DND-41 (cell line): ENCODE measurements at regions not wholly inside any gene's neighbourhood (a gene's known extent, or its start where the extent isn't known, plus 50 kb on each side); places are given as distances from the start of the nearest gene placed in this dataset.

ENCODE experiments used
- ATAC-seq: fragments of 200-7000 bp; cut with Tn5 transposase; 3 replicates; pipeline ENCODE4 v1.9.1; 2021; ENCODE audit warnings: low read depth; ENCODE audit not compliant: insufficient read depth
- DNase-seq: peaks from one replicate; pipeline ENCODE4 v3.0.0-alpha.2; 2020
- H2AFZ ChIP-seq: 2 replicates; pipeline ENCODE4 v1.6.0; 2012; ENCODE audit warnings: low read depth, low read length
- H3K27ac ChIP-seq: 2 replicates; pipeline ENCODE4 v1.5.1; 2012; ENCODE audit warnings: low read length, inconsistent platforms
- H3K27me3 ChIP-seq: fragments of 200-600 bp; sonication (generic); 2 replicates; pipeline ENCODE4 v1.6.0; 2012; ENCODE audit warnings: low read length, mild to moderate bottlenecking, inconsistent platforms; ENCODE audit not compliant: insufficient read depth, poor library complexity
- H3K36me3 ChIP-seq: 2 replicates; pipeline ENCODE4 v1.5.1; 2012; ENCODE audit warnings: low read length, inconsistent platforms; ENCODE audit not compliant: insufficient read depth
- H3K4me1 ChIP-seq: 2 replicates; pipeline ENCODE4 v1.5.1; 2012; ENCODE audit warnings: mild to moderate bottlenecking, low read length; ENCODE audit not compliant: insufficient read depth
- H3K4me2 ChIP-seq: 2 replicates; pipeline ENCODE4 v1.6.0; 2012; ENCODE audit warnings: mild to moderate bottlenecking, moderate library complexity, low read length, inconsistent platforms; ENCODE audit not compliant: insufficient read depth
- H3K4me3 ChIP-seq, 2 experiments: fragments of 200-600 bp in 1 of 2; shearing (Covaris generic) in 1 of 2; 2 replicates each; pipeline ENCODE4 v1.5.1; 2012 to 2016; ENCODE audit warnings: inconsistent platforms in 2 of 2, low read length in 2 of 2, mild to moderate bottlenecking in 2 of 2, low read depth in 1 of 2, moderate library complexity in 1 of 2
- H3K79me2 ChIP-seq: 2 replicates; pipeline ENCODE4 v1.6.0; 2012; ENCODE audit warnings: low read length, inconsistent platforms; ENCODE audit not compliant: insufficient read depth
- H3K9ac ChIP-seq: 2 replicates; pipeline ENCODE4 v1.6.0; 2012; ENCODE audit warnings: low read depth, mild to moderate bottlenecking, inconsistent platforms, low read length, moderate library complexity
- H3K9me3 ChIP-seq: 2 replicates; pipeline ENCODE4 v1.5.1; 2012; ENCODE audit warnings: low read length, moderate library complexity, mild to moderate bottlenecking, inconsistent platforms; ENCODE audit not compliant: insufficient read depth, severe bottlenecking
- H4K20me1 ChIP-seq: 2 replicates; pipeline ENCODE4 v1.6.0; 2012; ENCODE audit warnings: low read length; ENCODE audit not compliant: insufficient read depth
- EZH2 ChIP-seq: IDR thresholded peaks from 3 replicates; pipeline ENCODE4 v1.6.1; 2012; ENCODE audit warnings: borderline replicate concordance, low read depth, mild to moderate bottlenecking, moderate library complexity, low read length, inconsistent platforms; ENCODE audit not compliant: severe bottlenecking
- TF ChIP-seq, protein P1 (sequence below): IDR thresholded peaks from 2 replicates; pipeline ENCODE4 v1.5.1; 2012; ENCODE audit warnings: borderline replicate concordance, low read length, moderate library complexity, mild to moderate bottlenecking; ENCODE audit not compliant: poor library complexity, severe bottlenecking; ENCODE audit errors: extremely low read depth

GRCh38 chr4:33302321-33302720 is 2582.2 kb downstream of the PCDH7 start:
- DNase-seq (peak; percentile 14), ATAC-seq (peak; percentile 70)
- H3K4me1 ChIP-seq: no peaks in the 10 kb centered on the region
- TF ChIP-seq EZH2: no peak
- TF ChIP-seq, protein P1, sequence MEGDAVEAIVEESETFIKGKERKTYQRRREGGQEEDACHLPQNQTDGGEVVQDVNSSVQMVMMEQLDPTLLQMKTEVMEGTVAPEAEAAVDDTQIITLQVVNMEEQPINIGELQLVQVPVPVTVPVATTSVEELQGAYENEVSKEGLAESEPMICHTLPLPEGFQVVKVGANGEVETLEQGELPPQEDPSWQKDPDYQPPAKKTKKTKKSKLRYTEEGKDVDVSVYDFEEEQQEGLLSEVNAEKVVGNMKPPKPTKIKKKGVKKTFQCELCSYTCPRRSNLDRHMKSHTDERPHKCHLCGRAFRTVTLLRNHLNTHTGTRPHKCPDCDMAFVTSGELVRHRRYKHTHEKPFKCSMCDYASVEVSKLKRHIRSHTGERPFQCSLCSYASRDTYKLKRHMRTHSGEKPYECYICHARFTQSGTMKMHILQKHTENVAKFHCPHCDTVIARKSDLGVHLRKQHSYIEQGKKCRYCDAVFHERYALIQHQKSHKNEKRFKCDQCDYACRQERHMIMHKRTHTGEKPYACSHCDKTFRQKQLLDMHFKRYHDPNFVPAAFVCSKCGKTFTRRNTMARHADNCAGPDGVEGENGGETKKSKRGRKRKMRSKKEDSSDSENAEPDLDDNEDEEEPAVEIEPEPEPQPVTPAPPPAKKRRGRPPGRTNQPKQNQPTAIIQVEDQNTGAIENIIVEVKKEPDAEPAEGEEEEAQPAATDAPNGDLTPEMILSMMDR: no peak
- H4K20me1 ChIP-seq: no peaks in the 10 kb centered on the region
- no peaks in the 10 kb centered on the region for H3K36me3 ChIP-seq
- no peaks in the 10 kb centered on the region for H3K9me3 ChIP-seq
- no peak overlapping the region for H3K4me2 ChIP-seq
- H3K27me3 ChIP-seq: no peaks in the 10 kb centered on the region
- H3K4me3 ChIP-seq: no peak overlapping the region
- no peak overlapping the region for H3K27ac ChIP-seq
- no peaks in the 10 kb centered on the region for H3K79me2 ChIP-seq
- H3K9ac ChIP-seq: no peak overlapping the region
- no peak overlapping the region for H2AFZ ChIP-seq

DNA sequence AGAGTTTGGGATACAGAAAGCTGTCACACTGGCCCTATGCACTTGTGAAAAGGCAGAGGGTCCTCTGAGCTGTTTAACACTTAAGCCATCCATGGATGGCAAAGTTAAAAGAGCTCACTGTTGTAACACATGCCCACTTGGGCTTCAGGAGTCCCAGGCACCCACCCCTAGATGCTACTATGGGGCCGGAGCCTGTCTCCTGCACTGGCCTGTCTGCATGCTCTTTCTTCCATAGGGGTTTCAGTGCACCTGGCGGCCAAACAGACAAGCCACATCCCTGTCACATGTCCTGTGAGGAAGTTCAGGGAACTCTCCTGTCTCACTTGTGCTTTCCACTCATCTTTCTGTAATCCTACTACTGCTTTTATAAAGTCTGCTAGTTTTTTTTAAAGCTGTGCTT is 2586.0 kb downstream of the PCDH7 start:
- ATAC-seq (no peak), DNase-seq (no peak)
- no peak overlapping the region for H2AFZ ChIP-seq
- TF ChIP-seq, protein P1: no peak
- TF ChIP-seq EZH2: no peak
- H3K4me2 ChIP-seq: no peak overlapping the region
- H3K27ac ChIP-seq: no peak overlapping the region
- no peaks in the 10 kb centered on the region for H3K27me3 ChIP-seq
- no peaks in the 10 kb centered on the region for H3K4me1 ChIP-seq
- no peaks in the 10 kb centered on the region for H4K20me1 ChIP-seq
- no peaks in the 10 kb centered on the region for H3K79me2 ChIP-seq
- no peaks in the 10 kb centered on the region for H3K9me3 ChIP-seq
- H3K9ac ChIP-seq: no peak overlapping the region
- H3K4me3 ChIP-seq: no peak overlapping the region
- H3K36me3 ChIP-seq: no peaks in the 10 kb centered on the region

DNA sequence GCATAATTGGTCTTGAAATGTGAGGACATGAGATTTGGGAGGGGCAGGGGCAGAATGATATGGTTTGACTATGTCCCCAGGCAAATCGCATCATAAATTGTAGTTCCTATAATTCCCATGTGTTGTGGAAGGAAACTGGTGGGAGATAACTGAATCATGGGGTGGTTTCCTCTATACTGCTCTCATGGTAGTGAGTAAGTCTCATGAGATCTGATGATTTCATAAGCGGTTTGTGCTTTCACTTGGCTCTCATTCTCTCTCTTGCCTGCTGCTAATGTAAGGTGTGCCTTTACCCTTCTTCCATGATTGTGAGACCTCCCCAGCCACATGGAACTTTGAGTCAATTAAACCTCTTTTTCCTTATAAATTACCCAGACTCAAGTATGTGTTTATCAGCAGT is 2595.9 kb downstream of the PCDH7 start:
- TF ChIP-seq, protein P1: no peak
- TF ChIP-seq EZH2: no peak
- Histone ChIP-seq H3K9me3 (peaks cover 8% of the 10 kb centered on the region), H3K27ac (no peak overlapping the region), H2AFZ (no peak overlapping the region), H3K36me3 (no peaks in the 10 kb centered on the region), H3K4me1 (no peaks in the 10 kb centered on the region), H3K79me2 (no peaks in the 10 kb centered on the region), H3K9ac (no peak overlapping the region), H4K20me1 (no peaks in the 10 kb centered on the region), H3K4me2 (no peak overlapping the region), H3K27me3 (no peaks in the 10 kb centered on the region), H3K4me3 (no peak overlapping the region)
- no peak for DNase-seq
- ATAC-seq: no peak

- Histone ChIP-seq H2AFZ (no peak overlapping the region), H3K36me3 (no peaks in the 10 kb centered on the region), H3K4me1 (no peaks in the 10 kb centered on the region), H3K4me2 (no peak overlapping the region), H3K9ac (no peak overlapping the region), H3K9me3 (peaks cover 8% of the 10 kb centered on the region), H3K79me2 (no peaks in the 10 kb centered on the region), H3K27ac (no peak overlapping the region), H3K4me3 (no peak overlapping the region), H3K27me3 (no peaks in the 10 kb centered on the region), H4K20me1 (no peaks in the 10 kb centered on the region)
- ATAC-seq: no peak
- no peak for DNase-seq
- TF ChIP-seq EZH2: no peak
- TF ChIP-seq, protein P1: no peak
These were observed 2596.4 kb downstream of the PCDH7 start for GRCh38 chr4:33316578-33316977.
